Neuronal stem cell (in vitro differentiated cells): ENCODE measurements at regions not wholly inside any gene's neighbourhood (a gene's known extent, or its start where the extent isn't known, plus 50 kb on each side); places are given as distances from the start of the nearest gene placed in this dataset.

Experiments
- DNase-seq: peaks from one replicate; pipeline ENCODE4 v3.0.0-alpha.2; 2013; ENCODE audit warnings: low spot score
- H2AFZ ChIP-seq: one replicate; pipeline ENCODE4 v1.6.1; 2013; ENCODE audit warnings: mild to moderate bottlenecking, low read length, inconsistent platforms
- H2AK5ac ChIP-seq: 2 replicates; pipeline ENCODE4 v1.6.1; 2013; ENCODE audit warnings: low read depth, mild to moderate bottlenecking, inconsistent platforms, low read length, moderate library complexity, mixed read lengths
- H2BK120ac ChIP-seq: 2 replicates; pipeline ENCODE4 v1.6.1; 2013; ENCODE audit warnings: low read depth, mild to moderate bottlenecking, inconsistent platforms, low read length, moderate library complexity, mixed read lengths
- H2BK12ac ChIP-seq: one replicate; pipeline ENCODE4 v1.6.1; 2013; ENCODE audit warnings: low read length, inconsistent platforms
- H2BK15ac ChIP-seq: 2 replicates; pipeline ENCODE4 v1.6.1; 2013; ENCODE audit warnings: mild to moderate bottlenecking, low read length, inconsistent platforms, mixed read lengths
- H2BK5ac ChIP-seq: one replicate; pipeline ENCODE4 v1.6.1; 2013; ENCODE audit warnings: inconsistent platforms, mild to moderate bottlenecking, low read length, moderate library complexity
- H3K14ac ChIP-seq: one replicate; pipeline ENCODE4 v1.6.1; 2013; ENCODE audit warnings: low read length, inconsistent platforms
- H3K18ac ChIP-seq: 2 replicates; pipeline ENCODE4 v1.6.1; 2013; ENCODE audit warnings: low read length, inconsistent platforms
- H3K23ac ChIP-seq: 2 replicates; pipeline ENCODE4 v1.6.1; 2013; ENCODE audit warnings: low read depth, mild to moderate bottlenecking, mixed read lengths, low read length, inconsistent platforms; ENCODE audit not compliant: poor library complexity
- H3K27ac ChIP-seq: replicated peaks from 3 replicates; pipeline ENCODE4 v1.5.1; 2013; ENCODE audit warnings: low read length, inconsistent platforms
- H3K27me3 ChIP-seq, 3 experiments: 2 replicates each; pipeline ENCODE4 v1.6.1; 2013; ENCODE audit warnings: low read length in 3 of 3, mild to moderate bottlenecking in 2 of 3, inconsistent platforms in 1 of 3, low read depth in 1 of 3, mixed read lengths in 1 of 3, moderate library complexity in 1 of 3; ENCODE audit not compliant: control insufficient read depth in 3 of 3, insufficient read depth in 3 of 3
- H3K36me3 ChIP-seq, 2 donors: replicated peaks in 1 of 2; 2 replicates each; pipeline ENCODE4 v1.6.1; 2013; ENCODE audit warnings: low read length in 2 of 2; ENCODE audit not compliant: control insufficient read depth in 2 of 2, insufficient read depth in 2 of 2
- H3K4ac ChIP-seq: 2 replicates; pipeline ENCODE4 v1.6.1; 2013; ENCODE audit warnings: inconsistent platforms, mild to moderate bottlenecking, low read length, moderate library complexity
- H3K4me1 ChIP-seq, 2 donors: 1 replicate in 1 of 2; 2 replicates in 1 of 2; pipeline ENCODE4 v1.6.1; 2013; ENCODE audit warnings: low read length in 2 of 2, low read depth in 1 of 2; ENCODE audit not compliant: control insufficient read depth in 2 of 2, insufficient read depth in 1 of 2
- H3K4me2 ChIP-seq: one replicate; pipeline ENCODE4 v1.6.1; 2013; ENCODE audit warnings: mild to moderate bottlenecking, low read length, inconsistent platforms; ENCODE audit not compliant: insufficient read depth, poor library complexity, severe bottlenecking
- H3K4me3 ChIP-seq, 2 donors: 2 replicates each; pipeline ENCODE4 v1.5.1; 2013; ENCODE audit warnings: low read length in 2 of 2, mild to moderate bottlenecking in 2 of 2, inconsistent platforms in 1 of 2, moderate library complexity in 1 of 2
- H3K79me1 ChIP-seq: one replicate; pipeline ENCODE4 v1.6.1; 2013; ENCODE audit warnings: low read depth, mild to moderate bottlenecking, inconsistent platforms, low read length, moderate library complexity
- H3K9ac ChIP-seq: one replicate; pipeline ENCODE4 v1.6.1; 2013; ENCODE audit warnings: mild to moderate bottlenecking, low read depth, low read length, inconsistent platforms; ENCODE audit not compliant: poor library complexity
- H3K9me3 ChIP-seq, 2 donors: replicated peaks in 1 of 2; 2 replicates each; pipeline versions ENCODE3 to v1.6.1; 2013; ENCODE audit warnings: low read length in 2 of 2, mild to moderate bottlenecking in 2 of 2, inconsistent platforms in 1 of 2, low read depth in 1 of 2, mixed read lengths in 1 of 2, moderate library complexity in 1 of 2; ENCODE audit not compliant: control insufficient read depth in 2 of 2, insufficient read depth in 1 of 2
- H4K8ac ChIP-seq: one replicate; pipeline ENCODE4 v1.6.1; 2013; ENCODE audit warnings: low read depth, mild to moderate bottlenecking, inconsistent platforms, low read length, moderate library complexity
- H4K91ac ChIP-seq: one replicate; pipeline ENCODE4 v1.6.1; 2013; ENCODE audit warnings: low read length, low read depth, mild to moderate bottlenecking, inconsistent platforms; ENCODE audit not compliant: poor library complexity
- WGBS, 2 donors: extraction: QIAGEN DNeasy Blood & Tissue Kit; methylation state at CpG; one replicate each; pipeline ENCODE4 v1.1.7; 2013; ENCODE audit warnings: missing lambda C conversion rate in 2 of 2, mixed read lengths in 1 of 2; ENCODE audit not compliant: insufficient read length in 2 of 2, insufficient replicate concordance in 1 of 2; ENCODE audit errors: extremely low coverage in 2 of 2; 5-methylcytosine and 5-hydroxymethylcytosine counted together

GRCh38 chr5:74145951-74146350 is 494.6 kb downstream of the ENC1 start:
- no peak overlapping the region for H2AK5ac ChIP-seq
- H3K9ac ChIP-seq, result no peak overlapping the region
- no peak for DNase-seq
- H2BK120ac ChIP-seq, result no peak overlapping the region
- no peak overlapping the region for H3K4ac ChIP-seq
- H3K23ac ChIP-seq, result no peak overlapping the region
- H3K14ac ChIP-seq, result no peak overlapping the region
- H3K79me1 ChIP-seq, result no peaks in the 10 kb centered on the region
- H2BK12ac ChIP-seq, result no peak overlapping the region
- no peaks in the 10 kb centered on the region for H3K36me3 ChIP-seq
- no CpG with 5 or more reads among the region's 9 CpGs for WGBS, 2 donors
- H3K4me2 ChIP-seq, result no peak overlapping the region
- H2BK5ac ChIP-seq, result no peak overlapping the region
- no peak overlapping the region for H3K4me3 ChIP-seq
- no peak overlapping the region for H2AFZ ChIP-seq
- H3K18ac ChIP-seq, result peak overlapping the region; percentile 60
- peaks cover 0 to 6% (median 0%) of the 10 kb centered on the region in 3 experiments for H3K27me3 ChIP-seq
- no peak overlapping the region for H4K91ac ChIP-seq
- no peaks in the 10 kb centered on the region for H3K9me3 ChIP-seq
- H3K27ac ChIP-seq, result no peak overlapping the region
- no peak overlapping the region for H4K8ac ChIP-seq
- H3K4me1 ChIP-seq, result peaks cover 3 to 9% of the 10 kb centered on the region in 2 donors
- H2BK15ac ChIP-seq, result no peak overlapping the region

DNA sequence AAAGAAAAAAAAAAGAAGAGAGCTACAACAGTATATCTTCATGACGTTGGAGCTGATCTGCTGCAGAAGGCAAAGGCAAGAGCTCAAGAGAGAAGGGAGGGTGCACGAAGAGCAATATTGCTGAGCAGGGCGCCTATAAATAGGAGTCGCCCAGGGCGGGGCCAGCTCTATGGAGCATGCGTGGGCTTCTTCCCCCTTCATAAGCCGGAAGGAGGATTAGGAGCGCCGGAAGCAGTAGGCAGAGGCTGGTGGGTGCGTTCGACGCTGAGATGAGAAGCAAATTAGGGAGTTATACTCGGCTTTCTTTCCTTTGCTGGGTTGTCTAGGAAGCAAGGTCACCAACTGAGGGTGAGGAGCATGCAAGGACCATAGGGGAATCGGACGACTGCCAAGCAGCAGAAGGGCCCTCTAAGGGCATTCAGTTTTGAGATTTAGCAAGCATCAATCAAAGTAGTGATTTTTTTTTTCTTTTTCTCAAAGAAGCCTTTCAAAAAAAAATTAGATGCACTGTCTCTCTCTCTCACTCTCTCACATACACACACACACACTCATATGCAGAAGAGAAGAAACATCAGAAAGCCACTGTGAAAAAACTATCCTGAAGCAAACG is 496.7 kb downstream of the ENC1 start:
- no peak overlapping the region for H3K14ac ChIP-seq
- no peak overlapping the region for H3K4me3 ChIP-seq
- H3K27me3 ChIP-seq, result no peaks in the 10 kb centered on the region
- H4K91ac ChIP-seq, result no peak overlapping the region
- H2BK120ac ChIP-seq, result no peak overlapping the region
- H3K36me3 ChIP-seq, result no peaks in the 10 kb centered on the region
- WGBS, 2 donors, result no CpG with 5 or more reads among the region's 16 CpGs
- H2AFZ ChIP-seq, result no peak overlapping the region
- no peak overlapping the region for H2BK15ac ChIP-seq
- H3K4me1 ChIP-seq, result peaks cover 3 to 9% of the 10 kb centered on the region in 2 donors
- no peak overlapping the region for H2BK12ac ChIP-seq
- no peak for DNase-seq
- no peak overlapping the region for H3K9ac ChIP-seq
- no peak overlapping the region for H2AK5ac ChIP-seq
- H4K8ac ChIP-seq, result no peak overlapping the region
- no peaks in the 10 kb centered on the region for H3K79me1 ChIP-seq
- H3K23ac ChIP-seq, result no peak overlapping the region
- H3K9me3 ChIP-seq, result no peaks in the 10 kb centered on the region
- H3K4ac ChIP-seq, result no peak overlapping the region
- peak overlapping the region; percentile 7 for H3K18ac ChIP-seq
- no peak overlapping the region for H2BK5ac ChIP-seq
- no peak overlapping the region for H3K4me2 ChIP-seq
- no peak overlapping the region for H3K27ac ChIP-seq

DNA sequence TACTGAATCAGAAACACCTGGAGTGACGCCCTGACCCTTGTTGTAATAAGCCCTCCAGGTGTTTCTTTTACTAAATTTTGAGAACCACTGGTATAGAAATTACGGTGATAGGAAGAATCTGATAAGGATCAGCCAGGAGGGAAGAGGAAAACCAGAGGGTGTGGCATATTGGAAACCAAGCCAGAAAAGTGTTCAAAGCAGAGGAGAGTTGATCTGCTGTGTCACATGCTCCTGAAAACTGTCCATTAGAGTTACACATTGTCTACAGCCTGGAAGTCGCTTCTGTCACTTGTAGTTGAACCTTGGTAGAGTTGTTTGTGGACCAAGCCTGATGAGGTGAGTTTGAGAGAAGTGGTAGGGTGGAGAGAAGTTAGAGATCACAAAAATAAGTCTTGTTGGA is 497.4 kb downstream of the ENC1 start:
- no CpG with 5 or more reads among the region's 3 CpGs for WGBS, 2 donors
- no peak overlapping the region for H4K91ac ChIP-seq
- no peak overlapping the region for H3K27ac ChIP-seq

GRCh38 chr5:74141053-74141452 is 499.5 kb downstream of the ENC1 start:
- no CpG with 5 or more reads among the region's 4 CpGs for WGBS, 2 donors
- H2BK5ac ChIP-seq, result no peak overlapping the region
- no peak overlapping the region for H3K14ac ChIP-seq
- no peak overlapping the region for H2AK5ac ChIP-seq
- H3K36me3 ChIP-seq, result no peaks in the 10 kb centered on the region
- H3K4ac ChIP-seq, result no peak overlapping the region
- no peak overlapping the region for H4K91ac ChIP-seq
- H3K4me2 ChIP-seq, result no peak overlapping the region
- H3K27me3 ChIP-seq, result no peaks in the 10 kb centered on the region
- no peak overlapping the region for H3K18ac ChIP-seq
- H3K4me1 ChIP-seq, result peaks cover 3 to 8% of the 10 kb centered on the region in 2 donors
- no peaks in the 10 kb centered on the region for H3K79me1 ChIP-seq
- no peak for DNase-seq
- H3K27ac ChIP-seq, result no peak overlapping the region
- no peak overlapping the region for H2BK12ac ChIP-seq
- H3K9me3 ChIP-seq, result no peaks in the 10 kb centered on the region
- H3K9ac ChIP-seq, result no peak overlapping the region
- H4K8ac ChIP-seq, result no peak overlapping the region
- H2AFZ ChIP-seq, result no peak overlapping the region
- no peak overlapping the region for H2BK15ac ChIP-seq
- H3K4me3 ChIP-seq, result no peak overlapping the region
- no peak overlapping the region for H2BK120ac ChIP-seq
- H3K23ac ChIP-seq, result no peak overlapping the region

More for the DNA sequence above, 497.4 kb downstream of the ENC1 start:
- Histone ChIP-seq H3K23ac (no peak overlapping the region), H3K4me2 (no peak overlapping the region), H3K27me3 (no peaks in the 10 kb centered on the region), H3K4ac (no peak overlapping the region), H2AK5ac (no peak overlapping the region), H4K8ac (no peak overlapping the region), H2BK5ac (no peak overlapping the region), H2BK12ac (no peak overlapping the region), H3K79me1 (no peaks in the 10 kb centered on the region), H3K9me3 (no peaks in the 10 kb centered on the region), H3K9ac (no peak overlapping the region), H3K36me3 (no peaks in the 10 kb centered on the region), H3K14ac (no peak overlapping the region), H3K4me3 (no peak overlapping the region), H2BK15ac (no peak overlapping the region), H2BK120ac (no peak overlapping the region), H3K4me1 (peaks cover 3 to 9% of the 10 kb centered on the region in 2 donors), H2AFZ (no peak overlapping the region), H3K18ac (no peak overlapping the region)
- no peak for DNase-seq
